ENCODE measurements at regions not wholly inside any gene's neighbourhood (a gene's known extent, or its start where the extent isn't known, plus 50 kb on each side); places are given as distances from the start of the nearest gene placed in this dataset.
A peak's percentile ranks its signal among the peaks of the same experiment; 100 is the strongest.

DNA sequence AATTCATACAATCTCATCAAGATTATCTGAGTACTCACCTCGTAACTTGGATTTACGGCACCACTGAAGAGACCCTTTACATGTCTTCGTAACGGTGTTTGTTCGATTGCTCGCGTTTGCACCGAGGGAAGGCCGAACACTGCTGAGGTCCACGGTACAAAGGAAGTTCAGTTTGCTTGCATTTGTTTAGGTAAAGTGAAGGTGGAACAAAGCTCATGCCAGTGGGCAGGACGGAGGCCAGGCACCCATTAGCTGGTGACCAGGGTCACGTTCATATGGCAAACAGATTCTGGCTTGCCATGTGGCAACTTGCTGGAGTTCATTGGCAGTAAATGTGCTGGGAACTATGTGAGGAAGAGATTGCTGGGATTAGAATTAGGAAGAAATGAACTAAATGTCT lies 164.8 kb downstream of the MACROH2A1 start:
- Histone ChIP-seq H3K36me3 (no peaks in the 10 kb centered on the region), H3K9me3 (no peaks in the 10 kb centered on the region), H3K4me1 (peaks cover 25% of the 10 kb centered on the region), H3K4me3 (ENCODE audit: low read depth, low read length) (no peak overlapping the region), H3K27me3 (no peaks in the 10 kb centered on the region)
- peak; percentile 26 for DNase-seq
- TF ChIP-seq, protein P1, sequence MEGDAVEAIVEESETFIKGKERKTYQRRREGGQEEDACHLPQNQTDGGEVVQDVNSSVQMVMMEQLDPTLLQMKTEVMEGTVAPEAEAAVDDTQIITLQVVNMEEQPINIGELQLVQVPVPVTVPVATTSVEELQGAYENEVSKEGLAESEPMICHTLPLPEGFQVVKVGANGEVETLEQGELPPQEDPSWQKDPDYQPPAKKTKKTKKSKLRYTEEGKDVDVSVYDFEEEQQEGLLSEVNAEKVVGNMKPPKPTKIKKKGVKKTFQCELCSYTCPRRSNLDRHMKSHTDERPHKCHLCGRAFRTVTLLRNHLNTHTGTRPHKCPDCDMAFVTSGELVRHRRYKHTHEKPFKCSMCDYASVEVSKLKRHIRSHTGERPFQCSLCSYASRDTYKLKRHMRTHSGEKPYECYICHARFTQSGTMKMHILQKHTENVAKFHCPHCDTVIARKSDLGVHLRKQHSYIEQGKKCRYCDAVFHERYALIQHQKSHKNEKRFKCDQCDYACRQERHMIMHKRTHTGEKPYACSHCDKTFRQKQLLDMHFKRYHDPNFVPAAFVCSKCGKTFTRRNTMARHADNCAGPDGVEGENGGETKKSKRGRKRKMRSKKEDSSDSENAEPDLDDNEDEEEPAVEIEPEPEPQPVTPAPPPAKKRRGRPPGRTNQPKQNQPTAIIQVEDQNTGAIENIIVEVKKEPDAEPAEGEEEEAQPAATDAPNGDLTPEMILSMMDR (IDR thresholded peaks at IDR 0.05; ENCODE audit: low read depth, low read length): no peak

DNA sequence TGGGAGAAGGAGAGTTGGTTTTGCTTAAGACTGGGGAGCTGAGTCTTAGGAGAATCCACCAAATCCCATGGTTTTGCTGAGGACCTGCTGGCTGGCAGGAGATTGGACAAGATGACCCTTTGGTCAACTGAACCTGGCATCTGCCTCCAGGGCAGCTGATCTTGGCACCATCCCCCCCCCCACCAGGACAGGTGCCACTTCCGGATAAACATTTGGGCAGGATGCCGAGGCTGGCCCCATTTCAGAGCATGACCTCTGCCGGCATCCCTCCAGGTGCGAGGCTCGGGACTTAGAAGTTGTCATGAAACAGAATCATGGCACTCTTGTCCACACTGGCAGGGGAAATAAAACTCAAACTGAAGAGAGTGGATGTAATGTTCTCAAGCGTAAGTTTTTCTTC lies 165.6 kb downstream of the MACROH2A1 start:
- H3K27me3 ChIP-seq: no peaks in the 10 kb centered on the region
- H3K9me3 ChIP-seq: no peaks in the 10 kb centered on the region
- TF ChIP-seq, protein P1 (IDR thresholded peaks at IDR 0.05; ENCODE audit: low read depth, low read length): no peak
- no peak overlapping the region for H3K4me3 ChIP-seq (ENCODE audit: low read depth, low read length)
- peaks cover 23% of the 10 kb centered on the region for H3K4me1 ChIP-seq
- no peaks in the 10 kb centered on the region for H3K36me3 ChIP-seq
- DNase-seq: no peak

DNA sequence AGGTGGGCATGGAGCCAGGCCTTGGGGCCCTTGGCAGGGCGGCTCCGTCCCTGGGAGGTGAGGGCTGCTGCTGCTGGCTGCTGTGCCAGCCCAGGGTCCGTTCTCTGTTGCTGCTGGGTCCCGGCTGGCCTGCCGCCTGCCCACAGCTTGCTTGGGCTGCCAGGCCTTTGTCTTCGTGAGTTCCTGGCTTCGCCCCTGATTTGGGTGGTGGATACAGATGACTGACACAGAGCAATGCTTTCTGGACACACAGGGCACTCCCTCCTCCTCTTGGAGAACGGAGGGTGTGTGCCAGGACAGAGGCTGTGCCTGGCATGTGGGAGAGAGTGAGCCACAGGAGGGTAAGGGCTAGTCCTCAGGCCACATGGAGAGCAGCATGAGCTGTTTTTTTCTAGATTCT lies 166.1 kb downstream of the MACROH2A1 start:
- Histone ChIP-seq H3K27me3 (no peaks in the 10 kb centered on the region), H3K36me3 (no peaks in the 10 kb centered on the region), H3K4me3 (ENCODE audit: low read depth, low read length) (no peak overlapping the region), H3K9me3 (no peaks in the 10 kb centered on the region), H3K4me1 (peaks cover 23% of the 10 kb centered on the region)
- TF ChIP-seq, protein P1 (IDR thresholded peaks at IDR 0.05; ENCODE audit: low read depth, low read length): no peak
- no peak for DNase-seq

DNA sequence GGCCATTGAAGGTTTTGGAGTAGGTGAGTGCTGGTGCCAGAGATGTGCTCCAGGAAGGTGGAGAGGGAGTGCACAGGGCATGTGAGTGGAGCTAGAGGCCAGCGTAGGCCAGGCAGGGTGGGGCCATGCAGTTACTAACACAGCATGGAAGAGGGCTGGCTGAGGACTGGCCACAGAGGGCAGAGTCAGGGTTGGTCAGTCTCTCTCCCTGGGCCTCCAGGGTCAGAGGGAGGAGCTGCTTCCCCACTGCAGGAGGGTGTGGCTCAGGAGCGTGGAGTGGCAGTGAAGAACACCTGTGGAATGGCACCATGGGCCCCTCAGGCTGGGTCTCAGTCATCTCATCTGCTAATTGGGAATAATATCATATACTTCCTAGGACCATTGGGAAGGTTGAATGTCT lies 167.7 kb downstream of the MACROH2A1 start:
- H3K9me3 ChIP-seq: no peaks in the 10 kb centered on the region
- no peaks in the 10 kb centered on the region for H3K27me3 ChIP-seq
- peaks cover 23% of the 10 kb centered on the region for H3K4me1 ChIP-seq
- DNase-seq: no peak
- TF ChIP-seq, protein P1 (IDR thresholded peaks at IDR 0.05; ENCODE audit: low read depth, low read length): no peak
- H3K4me3 ChIP-seq (ENCODE audit: low read depth, low read length): no peak overlapping the region
- H3K36me3 ChIP-seq: no peaks in the 10 kb centered on the region

DNA sequence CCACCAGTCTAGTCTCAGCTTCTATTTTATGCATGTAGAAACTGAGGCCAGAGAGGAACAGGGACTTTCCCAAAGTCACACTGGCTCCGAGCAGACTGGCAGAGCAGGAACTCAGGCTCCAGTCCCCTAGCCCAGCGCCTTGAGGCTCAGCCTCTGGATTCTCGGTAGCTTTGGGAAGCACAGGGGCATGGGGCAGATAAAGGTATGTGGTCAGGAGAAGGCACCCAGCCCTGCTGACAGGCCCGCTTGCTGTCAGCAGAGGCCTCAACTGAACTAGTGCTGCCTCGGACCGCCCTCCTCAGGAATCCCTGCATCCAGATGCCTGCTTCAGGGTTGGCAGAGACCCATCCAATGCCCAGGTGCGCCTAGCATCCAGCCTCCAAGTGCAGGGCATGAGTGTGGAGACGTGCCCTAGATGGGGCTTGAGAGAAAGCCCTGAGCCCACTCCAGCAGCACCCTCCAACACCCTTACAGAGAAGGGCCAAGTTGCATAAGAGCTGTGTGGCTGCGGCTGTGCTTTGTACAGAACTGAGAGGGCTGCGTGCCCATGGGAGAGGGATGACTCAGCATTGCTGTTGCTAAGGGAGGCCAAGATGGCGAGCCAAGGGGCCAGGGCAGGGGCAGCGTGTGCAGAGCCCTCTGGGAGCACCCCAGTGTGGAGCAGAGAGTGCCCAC lies 168.6 kb downstream of the MACROH2A1 start:
- Histone ChIP-seq H3K4me3 (ENCODE audit: low read depth, low read length) (no peak overlapping the region), H3K36me3 (no peaks in the 10 kb centered on the region), H3K9me3 (no peaks in the 10 kb centered on the region), H3K4me1 (peaks cover 21% of the 10 kb centered on the region), H3K27me3 (no peaks in the 10 kb centered on the region)
- TF ChIP-seq, protein P1 (IDR thresholded peaks at IDR 0.05; ENCODE audit: low read depth, low read length): no peak
- no peak for DNase-seq

DNA sequence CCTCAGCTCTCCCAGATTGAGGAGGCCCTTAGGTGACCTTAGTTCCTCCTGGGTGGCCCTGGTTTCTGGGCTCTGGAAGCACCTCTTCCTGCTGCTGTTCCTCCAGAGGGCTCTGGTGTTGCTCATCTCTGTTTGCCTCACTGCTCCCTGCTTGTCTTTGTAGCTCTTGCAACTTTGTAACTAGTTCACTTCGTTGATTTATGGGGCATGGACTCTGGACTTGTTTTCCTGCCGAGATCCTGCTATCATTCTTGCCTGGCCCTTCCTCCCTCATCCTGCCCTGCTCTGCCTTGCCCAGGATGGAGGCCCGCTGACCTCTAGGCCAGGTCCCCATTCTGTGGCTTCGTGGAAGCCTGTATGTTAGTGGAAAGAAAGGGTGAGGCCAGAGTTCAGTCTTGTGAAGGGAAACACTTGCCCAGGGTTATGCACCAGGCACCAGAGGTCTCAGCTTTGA lies 169.3 kb downstream of the MACROH2A1 start:
- H3K4me3 ChIP-seq (ENCODE audit: low read depth, low read length): no peak overlapping the region
- TF ChIP-seq, protein P1 (IDR thresholded peaks at IDR 0.05; ENCODE audit: low read depth, low read length): no peak
- DNase-seq: no peak
- H3K9me3 ChIP-seq: no peaks in the 10 kb centered on the region
- peaks cover 16% of the 10 kb centered on the region for H3K4me1 ChIP-seq
- no peaks in the 10 kb centered on the region for H3K27me3 ChIP-seq
- H3K36me3 ChIP-seq: no peaks in the 10 kb centered on the region
